CD4-positive, alpha-beta T cell treated with Interleukin-2 at 100 ng/mL for 4 hours (primary cell): ENCODE measurements at regions not wholly inside any gene's neighbourhood (a gene's known extent, or its start where the extent isn't known, plus 50 kb on each side); places are given as distances from the start of the nearest gene placed in this dataset.

Experiments used
- DNase-seq: peaks from one replicate; pipeline ENCODE4 v3.0.0-alpha.2; 2020; ENCODE audit warnings: low spot score

DNA sequence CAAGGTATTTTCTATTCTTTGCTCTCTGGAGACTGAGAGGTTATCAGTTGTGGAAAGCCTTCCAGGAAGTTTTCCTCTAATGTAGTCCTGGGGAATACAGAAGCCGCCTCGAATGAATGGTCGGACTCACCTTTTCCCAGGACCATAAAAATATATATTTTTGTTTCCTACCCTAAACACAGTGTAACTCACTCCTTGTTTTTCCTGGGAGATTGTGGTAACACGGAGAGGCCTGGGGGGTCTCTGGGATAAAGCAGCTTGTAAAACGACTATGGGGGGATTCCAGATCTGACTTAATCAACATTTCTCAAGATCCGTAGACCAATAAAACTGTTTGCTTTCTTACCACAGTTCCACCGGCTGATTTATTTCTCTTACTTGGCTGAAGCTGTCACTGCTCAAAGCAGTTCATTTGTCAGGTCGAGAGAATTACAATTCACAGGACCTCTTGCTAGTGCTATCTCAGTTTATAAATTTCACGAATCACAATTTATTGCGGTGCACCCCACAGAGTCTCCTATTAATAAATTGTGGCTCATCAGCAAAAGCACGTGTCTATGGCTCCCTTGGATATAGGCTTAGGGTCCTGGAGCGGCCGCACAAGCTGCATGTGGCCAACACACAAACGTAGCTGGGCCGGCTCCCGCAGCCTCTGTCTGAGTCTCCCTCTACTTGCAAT is 176.3 kb upstream of the BMPER start:
- no peak for DNase-seq

DNA sequence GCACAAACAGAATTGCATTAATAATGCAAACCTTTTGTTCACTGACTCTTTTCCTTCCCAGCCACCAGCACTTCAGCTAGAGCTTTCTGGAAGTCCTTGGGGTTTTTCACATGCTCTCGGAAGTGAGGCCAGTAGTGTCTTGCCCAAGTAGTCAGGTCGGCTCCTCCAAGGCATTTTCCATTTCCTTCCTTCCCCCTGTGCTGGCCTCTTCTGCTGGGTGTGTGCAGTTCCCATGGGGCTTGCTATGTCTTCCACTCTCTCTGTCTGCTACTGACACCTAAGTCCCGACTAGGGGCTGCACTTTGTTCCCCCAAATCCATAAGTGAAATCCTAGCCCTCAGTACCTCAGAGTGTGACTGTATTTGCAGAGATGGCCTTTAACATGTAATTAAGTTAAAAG is 175.6 kb upstream of the BMPER start:
- no peak for DNase-seq

DNA sequence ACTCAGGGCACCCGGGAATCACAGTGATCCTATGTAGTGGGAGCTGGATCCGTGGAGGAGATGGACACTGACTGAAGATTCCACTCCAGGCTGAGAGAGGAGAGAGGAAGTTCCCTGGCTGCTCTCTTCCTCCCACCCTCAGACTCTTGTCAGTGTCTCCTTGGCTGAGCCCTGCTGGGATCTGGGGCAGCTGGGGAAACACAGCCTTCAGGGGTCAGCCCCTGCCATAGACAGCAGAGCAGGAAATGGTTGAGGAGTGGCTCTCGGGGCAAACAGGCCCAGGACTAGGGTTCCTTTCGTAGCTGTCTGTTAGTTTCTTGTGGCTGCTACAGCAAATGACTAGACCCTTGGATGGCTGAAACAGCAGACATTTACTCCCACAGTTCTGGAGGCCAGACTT is 174.4 kb upstream of the BMPER start:
- DNase-seq: no peak

DNA sequence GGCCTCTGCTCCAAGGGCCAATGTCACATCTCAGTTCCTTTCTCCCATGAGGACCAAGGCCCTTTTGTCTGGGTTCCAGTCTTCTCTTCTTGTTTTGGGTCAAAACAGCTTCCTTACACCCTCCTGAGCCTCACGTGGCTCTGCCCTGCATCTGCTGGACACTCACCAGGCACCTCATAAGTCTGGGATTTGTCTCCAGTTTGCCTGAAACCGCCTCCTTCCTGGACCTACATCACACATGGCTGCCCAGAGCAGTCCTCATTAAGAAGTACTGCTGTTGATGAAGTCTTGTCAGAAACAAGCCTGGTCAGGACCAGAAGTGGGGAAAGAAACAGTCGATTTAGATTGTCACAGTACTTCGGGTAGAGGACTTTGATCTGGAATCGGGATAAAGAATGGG is 173.4 kb upstream of the BMPER start:
- no peak for DNase-seq

DNA sequence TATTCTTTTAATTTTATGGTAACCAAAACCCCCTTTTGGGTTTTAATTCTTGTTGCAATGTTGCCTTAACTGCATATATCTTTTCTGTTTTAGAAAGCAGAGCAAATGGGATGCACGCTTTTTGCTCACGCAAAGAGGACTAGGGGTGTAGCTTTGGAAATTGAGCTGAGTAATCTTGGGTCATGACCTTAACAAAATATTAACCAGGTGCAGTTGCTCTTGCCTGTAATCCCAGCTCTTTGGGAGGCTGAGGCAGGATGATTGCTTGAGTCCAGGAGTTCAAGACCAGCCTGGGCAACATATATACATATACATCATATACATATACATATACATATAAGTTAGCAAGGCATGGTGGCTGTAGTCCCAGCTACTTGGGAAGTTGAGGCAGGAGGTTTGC is 172.9 kb upstream of the BMPER start:
- DNase-seq: no peak

DNA sequence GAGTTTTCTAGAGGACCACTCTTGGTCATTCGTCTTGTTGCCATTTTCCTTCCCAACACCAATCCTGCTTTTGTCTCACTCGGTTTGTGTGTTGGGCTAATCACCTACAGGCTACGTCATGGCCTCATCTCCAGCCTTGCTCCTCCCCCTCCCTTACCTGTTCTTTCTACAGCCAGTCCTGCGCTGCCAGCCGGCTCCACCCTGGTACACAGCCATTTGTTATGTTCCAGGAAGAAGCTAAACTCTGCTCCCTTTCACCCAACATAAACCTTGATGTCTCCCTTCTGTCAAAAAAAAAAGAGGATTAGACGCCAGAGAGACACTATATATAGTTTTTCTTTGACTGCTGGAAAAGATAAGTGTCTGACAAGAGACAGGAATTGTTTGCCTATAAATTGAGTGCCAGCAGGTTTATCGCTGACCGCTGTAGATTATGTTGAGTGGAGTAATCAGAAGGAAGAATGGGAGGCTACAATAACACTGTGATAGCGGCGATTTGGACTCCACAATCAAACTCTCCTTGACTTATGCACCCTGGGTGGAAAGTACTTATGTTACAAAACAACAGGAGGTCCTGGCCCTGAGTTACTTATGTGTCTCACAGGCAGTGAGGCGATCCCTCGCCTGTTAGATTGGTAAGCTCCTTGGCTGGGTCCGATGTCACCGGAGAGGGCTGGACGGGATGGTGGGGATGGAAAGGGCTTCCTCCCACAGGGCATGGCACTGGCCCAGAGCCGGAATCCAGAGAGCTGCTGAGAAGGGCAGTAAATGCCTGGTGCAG is 171.3 kb upstream of the BMPER start:
- no peak for DNase-seq

DNA sequence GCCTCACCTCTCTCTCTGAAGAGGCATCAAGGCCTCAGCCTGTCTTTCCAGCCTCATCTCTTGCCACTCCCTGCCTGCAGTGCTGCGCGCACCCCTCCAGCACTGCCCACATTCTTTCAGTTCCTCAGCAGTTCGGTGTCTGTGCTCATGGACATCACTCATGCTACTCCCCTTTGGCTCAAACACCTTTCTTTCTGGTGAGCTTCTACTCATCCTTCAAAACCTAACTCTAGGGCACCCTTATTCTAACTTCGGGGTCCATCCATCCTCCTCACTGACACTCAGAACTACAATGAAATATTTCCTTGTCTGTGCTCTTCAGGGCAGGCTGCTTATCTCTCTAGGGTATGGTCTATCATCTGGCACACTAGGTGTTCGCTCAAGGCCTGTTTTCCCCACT is 169.9 kb upstream of the BMPER start:
- no peak for DNase-seq

DNA sequence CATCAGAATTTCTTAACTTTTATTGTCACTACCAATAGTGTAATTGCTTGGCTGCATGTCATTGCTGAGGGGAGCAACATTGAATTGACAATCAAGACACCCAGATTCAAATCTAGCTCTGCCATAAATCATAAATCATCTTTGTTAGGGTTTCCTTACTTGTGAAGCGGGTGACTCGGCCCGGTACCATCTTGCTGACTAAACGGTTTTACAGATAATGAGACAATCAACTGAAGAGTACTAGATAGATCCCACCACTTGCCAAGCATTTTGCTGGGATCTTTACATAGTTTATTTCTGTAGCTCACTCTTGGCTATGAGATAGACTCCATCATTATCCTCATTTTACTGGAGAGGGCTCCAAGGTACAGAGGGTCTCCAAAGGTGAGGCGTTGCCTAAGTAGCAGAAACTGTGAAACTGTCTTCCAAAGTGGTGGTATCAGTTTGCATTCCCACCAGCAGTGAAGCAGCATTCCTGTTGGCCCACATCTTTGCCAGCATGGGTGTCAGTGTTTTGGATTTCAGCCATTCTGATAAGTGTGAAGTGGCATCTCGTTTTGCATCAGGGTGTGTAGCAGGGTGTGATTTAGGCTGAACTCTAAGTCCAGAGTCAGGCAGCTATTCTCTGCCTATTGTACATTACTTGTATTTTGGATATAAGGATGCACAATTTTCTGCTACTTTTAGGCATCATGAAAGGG is 168.7 kb upstream of the BMPER start:
- no peak for DNase-seq

DNA sequence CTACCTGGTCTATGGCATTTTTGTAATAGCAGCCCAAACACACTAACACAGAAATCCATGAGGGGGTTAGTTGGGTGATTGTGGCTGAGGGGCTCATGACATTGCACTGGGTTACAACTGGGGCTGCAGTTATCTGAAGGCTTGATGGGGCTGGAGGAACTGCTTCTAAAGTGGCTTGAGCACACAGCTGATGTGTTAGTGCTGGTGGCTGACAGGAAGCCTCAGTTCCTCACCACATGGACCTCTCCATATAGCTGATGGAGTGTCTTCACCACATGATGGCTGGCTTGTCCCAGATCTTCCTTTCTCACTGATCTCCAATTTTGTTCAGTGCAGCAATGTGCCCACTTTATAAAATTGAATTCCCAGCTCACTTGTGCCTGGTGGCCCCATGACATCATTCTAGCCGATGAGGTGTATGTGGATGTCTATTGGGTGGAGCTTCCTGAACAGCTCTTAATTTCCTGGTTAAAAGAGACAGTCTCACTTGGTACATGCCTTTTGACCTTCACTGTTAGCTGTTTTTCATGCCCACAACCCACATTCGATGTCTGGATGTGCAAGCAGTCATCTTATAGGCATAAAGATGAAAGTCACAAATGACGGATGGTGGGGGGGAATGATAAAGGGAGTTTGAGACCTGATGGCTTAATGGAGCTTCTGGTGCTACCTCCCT is 166.9 kb upstream of the BMPER start:
- no peak for DNase-seq

DNA sequence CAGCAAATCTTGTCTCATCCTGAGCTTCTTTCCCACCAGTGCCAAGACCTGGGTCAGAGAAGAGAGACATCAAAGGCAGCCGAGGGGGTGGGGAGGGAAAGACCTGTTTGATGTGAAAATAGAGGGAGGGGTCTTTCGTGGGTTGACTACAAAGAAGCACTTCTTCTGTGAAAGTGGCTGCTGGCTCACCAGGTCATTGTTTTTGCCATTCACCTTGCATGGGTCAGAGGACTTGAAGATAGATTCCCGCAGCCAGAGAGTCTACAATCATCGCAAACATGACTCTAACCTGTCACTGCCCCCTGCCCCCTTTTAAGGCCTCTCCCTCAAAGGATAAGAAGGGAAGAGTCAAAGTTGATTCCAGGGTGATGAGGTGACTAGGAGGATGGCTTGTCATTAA is 166.1 kb upstream of the BMPER start:
- no peak for DNase-seq

DNA sequence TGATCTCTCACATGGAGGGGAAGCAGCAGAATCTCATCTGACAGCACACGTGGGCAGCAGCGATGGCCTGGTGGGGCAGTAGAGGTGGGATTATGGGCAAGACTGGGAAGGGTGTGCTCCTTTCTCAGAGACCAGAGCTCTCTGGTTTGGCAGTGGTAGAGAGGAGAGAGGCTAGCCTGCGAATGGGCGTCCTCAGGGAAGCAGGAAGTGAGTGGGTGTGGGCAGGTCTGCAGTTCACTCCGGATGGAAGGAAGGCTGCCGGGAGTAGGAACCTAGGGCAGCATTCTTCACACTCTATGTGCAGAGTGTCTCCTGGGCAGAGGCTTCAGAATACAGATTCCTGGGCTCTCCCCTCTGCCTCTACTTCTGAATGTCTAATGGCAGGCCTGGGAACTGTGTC is 162.8 kb upstream of the BMPER start:
- no peak for DNase-seq

DNA sequence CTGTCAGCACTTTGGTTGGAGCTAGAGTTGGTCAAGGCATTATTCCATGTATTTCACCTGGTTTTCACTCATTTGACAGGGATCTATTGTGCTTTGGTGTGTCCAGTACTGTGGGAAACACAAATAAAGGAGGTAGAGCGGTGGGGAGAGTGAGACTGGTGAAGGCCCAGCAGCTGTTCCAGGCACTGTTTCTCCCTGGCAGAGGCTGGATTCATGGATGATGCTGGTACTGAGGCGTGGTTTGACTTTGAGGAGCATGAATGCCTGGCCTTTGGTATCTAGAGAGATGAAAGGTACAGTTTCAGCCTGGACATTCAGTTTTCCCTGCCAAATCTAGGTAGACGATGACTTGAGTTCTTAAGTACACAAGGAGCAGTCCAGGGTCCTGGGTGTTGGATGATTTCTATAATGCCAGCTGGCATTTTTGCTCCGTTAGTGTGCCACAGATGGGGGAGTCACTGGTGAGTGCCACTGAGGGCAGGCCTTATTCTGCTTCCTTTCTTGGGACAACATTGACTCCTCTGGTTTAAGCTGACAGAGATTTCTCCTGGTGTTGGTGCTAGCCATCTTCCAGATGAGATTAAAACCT is 162.2 kb upstream of the BMPER start:
- DNase-seq: no peak

DNA sequence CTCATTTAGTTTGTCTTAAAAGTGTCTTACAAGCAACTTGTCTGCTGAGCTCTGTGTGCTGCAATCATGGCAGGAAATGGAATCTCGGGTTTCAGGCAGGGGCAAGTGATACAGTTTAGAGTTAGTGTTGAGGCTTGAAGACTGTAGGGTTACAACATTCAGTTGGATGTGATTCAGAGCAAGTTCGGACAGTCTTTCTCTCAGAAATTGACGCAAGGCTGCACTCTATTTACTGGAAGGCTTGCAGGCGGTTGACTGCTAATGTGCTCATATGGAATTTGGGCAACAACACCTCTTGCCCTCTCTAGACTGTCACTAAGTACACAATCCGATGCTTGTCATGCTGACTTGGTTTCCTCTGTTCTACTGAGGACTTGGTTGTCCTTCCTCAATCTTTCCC is 161.7 kb upstream of the BMPER start:
- DNase-seq: no peak

DNA sequence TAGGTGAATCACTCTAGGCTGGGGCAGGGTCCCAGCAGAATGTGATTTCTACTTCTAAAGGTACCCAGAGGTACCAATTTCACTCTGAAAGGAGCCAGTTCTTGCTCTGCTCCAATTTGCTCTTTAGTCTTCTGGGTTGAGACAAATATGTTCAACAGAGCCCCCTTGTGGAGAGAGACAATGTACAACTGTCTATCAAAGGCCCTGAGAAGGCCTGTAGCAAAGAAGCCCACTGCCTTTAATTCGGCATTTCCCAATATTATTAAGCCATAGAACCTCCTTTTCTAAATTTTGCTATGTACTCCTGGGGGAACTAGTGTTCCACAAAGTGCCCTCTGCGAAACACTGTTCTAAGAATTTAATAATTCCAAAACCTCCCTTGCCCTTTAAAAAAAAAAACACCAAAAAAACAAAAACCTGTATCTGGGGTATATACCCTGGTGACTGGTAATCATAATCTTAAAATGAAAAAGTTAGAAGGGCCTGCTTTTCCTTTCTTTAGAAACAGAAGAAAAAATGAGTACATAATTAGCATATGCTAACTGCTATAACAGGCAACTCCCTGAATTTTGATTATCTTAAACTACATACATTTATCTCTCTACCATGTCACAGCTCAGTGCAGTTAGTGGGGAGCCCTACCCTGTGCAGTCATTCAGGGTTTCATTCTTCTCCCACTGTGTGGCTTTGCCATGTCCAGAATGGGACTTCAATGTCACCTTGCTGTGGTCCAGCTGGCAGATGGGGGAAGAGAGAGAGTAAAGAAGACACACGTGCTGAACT is 160.9 kb upstream of the BMPER start:
- DNase-seq: peak; percentile 8

DNA sequence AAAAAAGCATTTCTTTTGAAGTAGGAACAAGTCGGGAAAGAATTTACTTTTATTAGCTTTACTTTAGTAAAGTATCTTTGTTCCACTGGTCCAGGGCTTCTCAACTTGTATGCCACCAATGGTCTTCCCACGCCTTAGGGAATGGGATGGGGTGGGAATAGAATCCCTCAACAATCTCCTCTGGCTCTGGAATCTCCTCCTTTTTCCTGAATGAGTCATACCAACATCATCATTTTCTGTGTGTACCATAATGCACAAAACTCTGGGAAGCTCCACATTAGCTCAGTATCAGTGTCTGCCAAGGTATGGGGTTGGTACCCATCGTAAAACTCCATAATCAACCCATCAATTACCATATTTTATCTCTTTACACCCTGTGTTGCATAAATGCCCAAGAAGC is 159.4 kb upstream of the BMPER start:
- DNase-seq: no peak

DNA sequence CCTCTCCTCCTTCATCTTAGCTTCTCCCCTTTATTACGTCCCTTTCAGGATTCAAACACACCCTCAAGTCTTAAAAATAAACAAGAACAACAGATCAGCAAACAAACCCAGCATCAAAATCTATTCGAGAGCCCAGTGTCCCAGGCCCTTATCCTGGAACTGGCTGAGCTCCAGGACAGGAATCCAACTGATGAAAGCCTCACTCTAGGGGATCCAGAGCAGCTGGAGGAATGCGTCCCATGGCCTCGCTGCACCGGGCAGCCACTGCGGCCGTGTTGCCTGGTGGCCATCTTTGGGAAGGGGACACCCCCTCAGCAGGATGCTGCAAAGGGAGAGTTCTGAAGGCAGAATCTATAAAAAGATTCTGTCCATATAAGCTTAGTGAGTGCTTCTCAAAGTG is 156.5 kb upstream of the BMPER start:
- DNase-seq: no peak

DNA sequence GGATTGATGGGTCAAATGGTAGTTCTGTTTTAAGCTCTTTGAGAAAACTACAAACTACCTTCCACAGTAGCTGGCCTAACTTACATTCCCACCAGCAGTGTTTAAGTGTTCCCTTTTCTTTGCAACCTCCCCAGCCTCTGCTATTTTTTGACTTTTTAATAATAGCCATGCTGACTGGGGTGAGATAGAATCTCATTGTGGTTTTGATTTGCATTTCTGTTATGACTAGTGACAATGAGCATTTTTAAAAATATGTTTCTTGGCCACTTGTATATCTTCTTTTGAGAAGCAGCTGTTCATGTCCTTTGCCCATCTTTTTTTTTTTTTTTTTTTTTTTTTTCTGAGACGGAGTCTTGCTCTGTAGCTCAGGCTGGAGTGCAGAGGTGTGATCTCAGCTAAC is 155.2 kb upstream of the BMPER start:
- DNase-seq: no peak

DNA sequence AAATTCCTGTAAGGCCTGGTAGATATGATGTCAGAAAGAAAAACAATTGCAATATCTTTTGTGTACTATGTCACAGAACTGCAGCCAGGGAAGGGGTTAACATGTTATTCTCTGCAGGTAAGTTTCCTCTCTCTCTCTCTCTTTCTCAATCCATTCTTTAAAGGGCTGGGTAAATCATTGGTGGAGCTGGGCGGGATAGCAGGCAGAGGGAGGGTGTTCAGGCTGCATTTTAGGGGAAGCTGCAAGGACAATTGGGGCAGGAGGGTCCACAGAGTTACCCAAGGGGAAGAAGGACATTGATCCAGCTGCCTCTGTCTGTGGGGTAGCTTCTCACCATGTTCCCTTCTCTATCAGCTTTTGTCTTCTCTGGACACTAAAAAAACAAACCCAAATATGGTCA is 153.9 kb upstream of the BMPER start:
- no peak for DNase-seq

DNA sequence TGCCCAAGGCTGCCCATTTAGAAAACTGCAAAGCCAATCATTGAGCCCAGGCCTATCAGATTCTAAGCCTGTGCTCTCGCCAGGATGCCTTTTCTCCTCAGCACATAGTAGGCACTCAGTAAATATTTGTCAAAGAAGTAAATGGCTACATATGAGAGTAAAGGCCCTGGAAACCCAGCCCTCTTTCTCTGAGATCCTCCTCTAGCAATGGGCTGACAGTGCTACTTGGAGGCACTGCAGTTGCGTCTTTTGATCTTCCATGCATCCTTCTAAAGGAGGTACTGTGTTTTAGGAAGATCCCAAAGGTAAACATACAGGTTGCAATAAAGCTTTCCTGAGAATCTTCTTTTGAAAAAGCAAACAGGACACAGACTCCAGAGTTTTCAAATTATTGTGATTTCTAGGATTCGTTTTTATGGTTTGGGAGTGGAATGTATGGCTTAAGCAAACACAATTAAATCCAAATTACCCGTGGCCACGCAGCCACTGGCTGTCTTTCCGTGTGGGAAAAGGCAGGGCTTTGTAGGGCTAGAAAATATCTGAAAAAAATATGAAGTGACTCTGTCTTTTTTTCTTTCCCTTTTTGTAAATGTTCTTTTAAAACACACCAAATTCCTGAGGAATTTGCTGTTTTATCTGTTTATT is 151.3 kb upstream of the BMPER start:
- no peak for DNase-seq

DNA sequence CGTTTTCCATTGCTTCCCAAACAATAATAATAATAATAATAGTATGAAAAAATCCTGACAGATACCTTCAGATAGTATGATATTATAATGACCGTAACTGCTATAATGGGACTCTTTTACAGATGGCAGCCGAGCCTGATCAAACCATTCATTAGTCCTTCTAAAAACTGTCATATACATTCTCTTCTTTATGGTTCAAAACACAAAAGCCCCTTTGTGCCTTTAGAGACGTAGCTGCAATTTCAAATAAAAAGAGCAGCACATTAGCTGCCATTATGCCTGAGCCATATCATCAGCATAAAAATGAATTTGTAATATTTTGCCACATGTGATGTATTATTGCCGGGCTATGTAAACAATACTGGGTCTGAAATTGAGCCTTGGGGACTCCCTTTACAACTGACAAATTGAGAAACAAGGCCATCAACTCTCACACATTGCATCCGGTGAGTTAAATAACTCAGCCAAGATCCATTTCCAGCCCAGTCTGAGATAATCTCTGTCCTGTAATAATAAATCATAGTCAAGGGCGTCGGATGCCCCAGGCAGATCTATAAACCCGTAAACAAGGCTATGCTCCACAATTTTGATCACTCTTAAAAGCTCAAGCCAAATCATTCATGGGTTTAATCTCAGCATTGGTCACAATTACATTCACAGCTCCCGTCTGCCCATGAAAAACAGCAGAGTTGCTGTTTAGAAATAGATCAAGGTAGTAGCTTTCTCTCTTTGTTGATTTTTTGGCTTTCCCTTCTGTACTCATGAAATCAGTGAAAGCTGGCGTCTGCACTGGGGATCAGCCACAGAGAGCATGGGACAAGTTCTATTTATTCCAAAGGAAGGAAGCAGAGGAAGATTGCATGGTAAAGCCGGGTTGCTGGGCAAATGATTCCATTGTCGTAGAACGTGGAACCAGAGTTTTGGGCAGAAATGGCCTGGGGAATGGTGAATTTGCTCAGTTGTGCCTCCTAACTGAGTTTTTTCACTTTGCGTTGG is 150.1 kb upstream of the BMPER start:
- no peak for DNase-seq
